C4-2B (cell line): ENCODE measurements at regions not wholly inside any gene's neighbourhood (a gene's known extent, or its start where the extent isn't known, plus 50 kb on each side); places are given as distances from the start of the nearest gene placed in this dataset.
"Not testable (repeated sequence)": the region's sequence is repeated elsewhere in the genome, so short reads cannot be mapped to it uniquely, and the experiment has no call there.

Experiments
- H3K27ac ChIP-seq: fragments of 450-650 bp; 2 replicates; pipeline ENCODE4 v1.5.1; 2017
- ZFX ChIP-seq: fragments of 450-650 bp; IDR thresholded peaks from 2 replicates; pipeline ENCODE4 v1.6.1; 2017
- TF ChIP-seq, protein P1 (sequence below): fragments of 450-650 bp; conservative IDR thresholded peaks from 2 replicates; pipeline ENCODE4 v1.5.1; 2017; ENCODE audit warnings: mild to moderate bottlenecking

DNA sequence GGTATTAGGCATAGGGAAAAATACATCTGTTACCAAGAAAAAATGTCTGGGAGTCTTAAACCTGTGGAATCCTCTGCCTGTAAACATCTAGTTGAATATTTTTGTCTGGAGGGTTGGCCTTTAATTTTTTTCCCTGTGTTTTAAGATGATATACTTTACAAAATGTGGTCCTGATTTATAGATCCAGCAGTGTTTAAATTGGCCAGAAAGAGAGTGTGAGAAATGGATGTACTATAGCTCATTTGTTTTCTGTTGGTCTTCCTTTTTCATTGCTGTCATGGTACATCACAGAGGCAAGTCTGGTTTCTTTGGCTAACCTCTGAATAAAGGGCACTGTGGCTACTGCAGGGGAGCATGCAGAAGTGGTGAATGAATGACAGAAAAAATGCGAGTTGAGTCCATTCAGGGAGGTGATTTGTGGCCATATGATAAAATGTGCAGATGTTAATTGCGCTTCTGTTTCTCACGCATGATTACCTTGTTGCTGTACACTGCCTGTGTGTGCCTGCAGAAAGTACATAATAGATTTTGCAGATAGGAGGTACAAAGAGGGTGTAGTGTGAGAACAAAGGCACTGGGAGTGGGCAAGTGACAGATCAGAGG lies 150.0 kb downstream of the NFKBIZ start:
- no peak overlapping the region for H3K27ac ChIP-seq
- no peak for TF ChIP-seq ZFX
- TF ChIP-seq, protein P1, sequence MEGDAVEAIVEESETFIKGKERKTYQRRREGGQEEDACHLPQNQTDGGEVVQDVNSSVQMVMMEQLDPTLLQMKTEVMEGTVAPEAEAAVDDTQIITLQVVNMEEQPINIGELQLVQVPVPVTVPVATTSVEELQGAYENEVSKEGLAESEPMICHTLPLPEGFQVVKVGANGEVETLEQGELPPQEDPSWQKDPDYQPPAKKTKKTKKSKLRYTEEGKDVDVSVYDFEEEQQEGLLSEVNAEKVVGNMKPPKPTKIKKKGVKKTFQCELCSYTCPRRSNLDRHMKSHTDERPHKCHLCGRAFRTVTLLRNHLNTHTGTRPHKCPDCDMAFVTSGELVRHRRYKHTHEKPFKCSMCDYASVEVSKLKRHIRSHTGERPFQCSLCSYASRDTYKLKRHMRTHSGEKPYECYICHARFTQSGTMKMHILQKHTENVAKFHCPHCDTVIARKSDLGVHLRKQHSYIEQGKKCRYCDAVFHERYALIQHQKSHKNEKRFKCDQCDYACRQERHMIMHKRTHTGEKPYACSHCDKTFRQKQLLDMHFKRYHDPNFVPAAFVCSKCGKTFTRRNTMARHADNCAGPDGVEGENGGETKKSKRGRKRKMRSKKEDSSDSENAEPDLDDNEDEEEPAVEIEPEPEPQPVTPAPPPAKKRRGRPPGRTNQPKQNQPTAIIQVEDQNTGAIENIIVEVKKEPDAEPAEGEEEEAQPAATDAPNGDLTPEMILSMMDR: no peak

- H3K27ac ChIP-seq: no peak overlapping the region
- TF ChIP-seq, protein P1: no peak
- no peak for TF ChIP-seq ZFX
Measured at GRCh38 chr3:102000620-102001209, 151.4 kb downstream of the NFKBIZ start.

- H3K27ac ChIP-seq: no peak overlapping the region
- TF ChIP-seq ZFX: no peak
Measured at GRCh38 chr3:102002056-102002455, 152.7 kb downstream of the NFKBIZ start.

DNA sequence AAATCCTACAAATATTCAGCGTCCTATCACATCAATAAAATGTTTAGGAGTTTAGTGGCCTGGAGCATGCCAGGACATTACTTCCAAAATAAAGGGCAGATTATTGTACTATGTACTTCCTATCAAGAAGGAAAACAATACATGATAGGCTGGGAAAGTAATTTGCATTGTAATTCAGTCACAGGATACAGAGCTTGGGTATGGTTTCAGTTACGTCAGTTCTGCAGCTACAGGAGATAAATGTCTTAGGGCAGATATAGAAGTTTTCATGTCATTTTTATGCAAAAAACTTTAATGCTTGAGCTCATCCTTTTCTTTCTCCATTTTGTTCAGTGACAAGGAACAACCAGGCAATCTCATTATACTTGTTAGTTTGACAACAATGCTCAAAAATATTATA lies 155.2 kb downstream of the NFKBIZ start:
- no peak for TF ChIP-seq ZFX
- TF ChIP-seq, protein P1: no peak
- H3K27ac ChIP-seq: no peak overlapping the region

DNA sequence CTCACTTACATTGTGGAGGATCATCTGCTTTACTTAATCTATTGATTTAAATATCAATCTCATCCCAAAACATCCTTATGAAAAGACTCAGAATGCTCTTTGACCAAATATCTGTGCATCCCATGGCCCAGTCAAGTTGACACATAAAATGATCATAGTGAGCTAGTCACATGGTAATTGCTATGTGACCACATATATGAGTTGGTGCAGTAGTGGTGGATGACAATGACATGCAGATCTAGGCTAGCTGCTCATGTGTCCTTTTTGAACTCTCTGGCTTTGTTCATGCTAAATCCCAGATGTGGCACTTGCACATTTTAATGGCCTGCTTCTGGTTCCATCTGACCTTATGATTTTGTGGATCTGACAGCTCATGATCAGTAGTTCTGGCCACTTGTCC lies 156.2 kb downstream of the NFKBIZ start:
- TF ChIP-seq, protein P1: no peak
- no peak for TF ChIP-seq ZFX

DNA sequence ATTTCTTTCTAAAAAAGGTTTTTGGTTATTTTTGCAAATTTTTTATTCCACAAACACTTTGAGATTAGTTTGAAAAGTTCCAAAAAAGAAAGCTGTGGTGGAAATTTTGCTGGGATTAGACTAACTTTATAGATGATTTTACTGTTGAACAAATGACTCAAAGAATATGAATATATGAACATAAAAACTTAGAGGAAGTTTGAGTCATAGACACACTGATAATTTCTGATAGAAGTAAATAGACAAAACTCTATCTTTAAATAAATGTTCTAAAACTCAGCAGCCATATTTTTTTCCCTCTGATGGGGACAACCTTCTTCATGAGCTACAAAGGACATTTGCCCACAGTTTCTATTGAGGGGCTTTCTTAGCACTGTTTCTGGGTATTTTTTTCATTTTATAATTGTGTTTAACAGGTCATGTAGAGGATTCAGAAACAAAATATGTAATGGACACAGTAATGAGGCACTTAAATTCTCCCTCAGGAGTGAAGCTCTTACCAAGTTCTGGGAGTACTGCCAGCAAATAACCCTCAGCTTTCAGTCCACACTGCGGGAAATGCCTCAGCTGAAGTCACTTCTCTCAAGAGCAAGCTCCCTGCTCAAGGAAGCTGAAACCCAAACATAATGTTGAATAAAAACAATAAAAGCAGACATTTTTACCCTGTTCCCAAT lies 157.6 kb downstream of the NFKBIZ start:
- no peak overlapping the region for H3K27ac ChIP-seq

More for the DNA sequence above, 156.2 kb downstream of the NFKBIZ start:
- no peak overlapping the region for H3K27ac ChIP-seq

DNA sequence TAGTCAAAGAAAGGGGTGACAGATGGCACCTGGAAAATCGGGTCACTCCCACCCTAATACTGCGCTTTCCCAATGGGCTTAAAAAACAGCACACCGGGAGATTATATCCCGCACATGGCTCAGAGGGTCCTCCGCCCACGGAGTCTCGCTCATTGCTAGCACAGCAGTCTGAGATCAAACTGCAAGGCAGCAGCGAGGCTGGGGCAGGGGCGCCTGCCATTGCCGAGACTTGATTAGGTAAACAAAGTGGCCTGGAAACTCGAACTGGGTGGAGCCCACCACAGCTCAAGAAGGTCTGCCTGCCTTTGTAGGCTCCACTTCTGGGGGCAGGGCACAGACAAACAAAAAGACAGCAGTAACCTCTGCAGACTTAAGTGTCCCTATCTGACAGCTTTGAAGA lies 159.1 kb downstream of the NFKBIZ start:
- H3K27ac ChIP-seq: not testable (repeated sequence)

More for the DNA sequence above, 157.6 kb downstream of the NFKBIZ start:
- no peak for TF ChIP-seq ZFX
- TF ChIP-seq, protein P1: no peak

- TF ChIP-seq, protein P1: no peak
- no peak for TF ChIP-seq ZFX
- H3K27ac ChIP-seq: no peak overlapping the region
Measured at GRCh38 chr3:102016417-102016816, 167.1 kb downstream of the NFKBIZ start.
